DOHH2 (cell line): ENCODE measurements at regions not wholly inside any gene's neighbourhood (a gene's known extent, or its start where the extent isn't known, plus 50 kb on each side); places are given as distances from the start of the nearest gene placed in this dataset.

Experiments
- H3F3A ChIP-seq: fragments of 200-600 bp; sonication (generic), shearing (Covaris generic); 2 replicates; pipeline ENCODE4 v1.6.0; 2016; ENCODE audit warnings: antibody characterized with exemption, mild to moderate bottlenecking; ENCODE audit not compliant: control insufficient read depth, insufficient read depth
- H3K27ac ChIP-seq: fragments of 200-600 bp; sonication (generic); 2 replicates; pipeline ENCODE4 v1.5.1; 2014; ENCODE audit warnings: low read depth, mild to moderate bottlenecking, low read length, moderate library complexity
- H3K27me3 ChIP-seq: fragments of 200-600 bp; sonication (generic); 2 replicates; pipeline ENCODE4 v1.6.1; 2014; ENCODE audit warnings: mild to moderate bottlenecking, low read length, mixed read lengths; ENCODE audit not compliant: control insufficient read depth
- H3K36me3 ChIP-seq: fragments of 200-600 bp; sonication (generic); 2 replicates; pipeline ENCODE4 v1.6.1; 2014; ENCODE audit warnings: mild to moderate bottlenecking, low read length, moderate library complexity, mixed read lengths; ENCODE audit not compliant: control insufficient read depth
- H3K4me1 ChIP-seq: fragments of 200-600 bp; sonication (generic); 2 replicates; pipeline ENCODE4 v1.6.1; 2014; ENCODE audit warnings: mild to moderate bottlenecking, low read length, mixed read lengths; ENCODE audit not compliant: control insufficient read depth
- H3K4me2 ChIP-seq: fragments of 200-600 bp; sonication (generic); 2 replicates; pipeline ENCODE4 v1.6.0; 2014; ENCODE audit warnings: mild to moderate bottlenecking, low read length, moderate library complexity
- H3K4me3 ChIP-seq: fragments of 200-600 bp; sonication (generic); 2 replicates; pipeline ENCODE4 v1.5.1; 2014; ENCODE audit warnings: mild to moderate bottlenecking, low read length, mixed read lengths
- H3K79me2 ChIP-seq: fragments of 200-600 bp; sonication (generic); 2 replicates; pipeline ENCODE4 v1.6.1; 2014; ENCODE audit warnings: mild to moderate bottlenecking, low read length, mixed read lengths; ENCODE audit not compliant: control insufficient read depth
- H3K9me2 ChIP-seq: fragments of 200-600 bp; sonication (generic); replicated peaks from 2 replicates; pipeline ENCODE4 v1.6.1; 2014; ENCODE audit warnings: mild to moderate bottlenecking, low read length, mixed read lengths; ENCODE audit not compliant: control insufficient read depth
- H3K9me3 ChIP-seq: fragments of 200-600 bp; sonication (generic); 2 replicates; pipeline ENCODE4 v1.6.1; 2014; ENCODE audit warnings: antibody characterized with exemption, low read length, mixed read lengths; ENCODE audit not compliant: control insufficient read depth, insufficient read depth
- H4K20me1 ChIP-seq: fragments of 200-600 bp; sonication (generic); 2 replicates; pipeline ENCODE4 v1.6.0; 2014; ENCODE audit warnings: low read depth, mild to moderate bottlenecking, antibody characterized with exemption, low read length, moderate library complexity; ENCODE audit not compliant: control insufficient read depth, insufficient read depth
- CTCF ChIP-seq: fragments of 200-600 bp; sonication (generic); IDR thresholded peaks from one replicate; pipeline ENCODE4 v1.5.1; 2014; ENCODE audit warnings: antibody characterized with exemption, mild to moderate bottlenecking, low read depth, low read length; ENCODE audit not compliant: poor library complexity, severe bottlenecking
- EZH2phosphoT487 ChIP-seq: fragments of 200-600 bp; sonication (generic); IDR thresholded peaks from 2 replicates; pipeline ENCODE4 v1.6.1; 2017; ENCODE audit warnings: borderline replicate concordance, mild to moderate bottlenecking, antibody characterized with exemption, low read length, moderate library complexity, mixed read lengths

DNA sequence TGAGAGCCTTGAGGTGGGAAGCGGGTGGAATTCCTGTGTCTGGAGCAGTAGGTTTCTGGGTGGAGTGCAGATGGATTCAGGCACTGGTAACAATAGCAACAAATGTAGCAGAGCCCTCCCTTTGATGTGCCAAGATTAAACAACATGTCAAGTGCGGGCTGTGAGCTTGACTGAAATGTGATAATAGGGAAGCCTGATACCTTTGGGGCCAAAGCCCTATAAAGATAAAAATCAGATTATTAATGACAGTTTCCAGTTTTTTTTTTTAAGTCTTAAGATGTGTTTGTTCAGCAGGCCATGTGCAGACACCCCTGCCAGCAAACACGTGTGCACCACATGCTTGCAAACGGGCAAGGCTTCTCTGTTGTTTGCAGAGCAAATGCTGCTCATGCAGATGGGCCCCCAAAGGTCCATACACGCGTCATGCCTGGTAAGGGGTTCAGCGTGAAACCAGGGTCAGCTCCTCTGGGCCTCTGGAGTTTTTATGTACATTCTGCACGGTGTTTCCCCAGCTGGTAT is 193.2 kb downstream of the GADD45G start:
- TF ChIP-seq CTCF (no peak), EZH2phosphoT487 (no peak)
- Histone ChIP-seq H3K4me2 (no peak overlapping the region), H3K27ac (no peak overlapping the region)

DNA sequence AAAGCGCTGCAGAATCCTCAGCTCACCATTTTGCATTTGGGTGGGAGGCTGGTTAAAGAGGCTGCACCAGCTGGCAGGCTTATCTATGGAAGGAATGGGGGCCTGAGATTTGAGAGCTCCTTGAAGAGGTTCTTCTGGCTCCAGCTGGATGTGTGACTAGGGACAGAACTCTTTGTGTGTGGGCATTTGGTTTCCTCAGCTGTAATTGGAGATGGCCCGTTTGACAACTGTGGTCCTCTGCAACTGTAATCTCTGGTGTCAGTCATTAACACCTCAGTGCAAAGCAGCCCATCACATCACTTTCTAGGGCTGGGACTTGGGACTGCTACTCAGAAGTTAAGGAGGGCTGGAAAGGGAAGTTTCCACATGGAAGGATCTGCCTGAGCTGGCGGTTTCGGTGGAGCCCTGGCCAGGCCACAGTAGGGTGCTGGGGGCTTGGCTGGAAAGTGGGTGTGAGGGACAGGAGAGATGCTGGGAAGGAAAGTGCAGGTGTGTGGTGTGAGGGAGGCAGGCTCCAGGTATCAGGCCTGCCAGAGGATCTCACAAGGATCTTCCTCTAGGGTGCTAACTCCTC is 193.8 kb downstream of the GADD45G start:
- Histone ChIP-seq H3F3A (no peaks in the 10 kb centered on the region), H3K4me3 (no peak overlapping the region), H3K4me2 (no peak overlapping the region), H3K9me2 (no peaks in the 10 kb centered on the region), H4K20me1 (no peaks in the 10 kb centered on the region), H3K9me3 (no peaks in the 10 kb centered on the region), H3K27me3 (no peaks in the 10 kb centered on the region), H3K27ac (no peak overlapping the region), H3K79me2 (no peaks in the 10 kb centered on the region), H3K36me3 (no peaks in the 10 kb centered on the region), H3K4me1 (no peaks in the 10 kb centered on the region)
- TF ChIP-seq EZH2phosphoT487, result no peak
- no peak for TF ChIP-seq CTCF

More for the DNA sequence above, 193.2 kb downstream of the GADD45G start:
- Histone ChIP-seq H3K27me3 (no peaks in the 10 kb centered on the region), H3K9me3 (no peaks in the 10 kb centered on the region), H3K79me2 (no peaks in the 10 kb centered on the region), H3K4me1 (no peaks in the 10 kb centered on the region), H3K4me3 (no peak overlapping the region), H4K20me1 (no peaks in the 10 kb centered on the region), H3F3A (no peaks in the 10 kb centered on the region), H3K36me3 (no peaks in the 10 kb centered on the region), H3K9me2 (no peaks in the 10 kb centered on the region)

DNA sequence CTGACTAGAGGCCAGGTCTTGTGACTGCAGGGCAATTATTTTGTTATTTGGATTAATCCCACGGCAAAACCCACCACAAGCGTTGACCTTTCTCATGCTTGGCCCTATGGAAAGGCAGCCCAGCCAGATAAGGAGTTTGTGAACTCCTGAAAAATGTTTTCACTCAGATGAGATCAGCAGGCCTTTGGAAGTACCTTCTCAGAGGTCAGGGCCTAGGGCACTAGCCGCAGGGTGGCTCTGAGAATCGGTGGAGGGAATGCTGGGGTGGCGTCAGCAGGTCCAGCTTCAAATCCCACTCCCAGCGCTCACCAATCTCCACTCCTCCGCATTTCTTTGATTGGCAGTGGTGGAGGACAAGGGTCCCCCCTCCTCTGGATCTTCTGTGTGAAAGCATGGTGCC is 194.4 kb downstream of the GADD45G start:
- Histone ChIP-seq H3K4me1 (no peaks in the 10 kb centered on the region), H4K20me1 (no peaks in the 10 kb centered on the region), H3K9me2 (no peaks in the 10 kb centered on the region), H3K27me3 (no peaks in the 10 kb centered on the region), H3K27ac (no peak overlapping the region), H3K4me3 (no peak overlapping the region), H3K36me3 (no peaks in the 10 kb centered on the region), H3K79me2 (no peaks in the 10 kb centered on the region), H3K4me2 (no peak overlapping the region), H3F3A (no peaks in the 10 kb centered on the region), H3K9me3 (no peaks in the 10 kb centered on the region)
- TF ChIP-seq CTCF, result no peak
- TF ChIP-seq EZH2phosphoT487, result no peak
